ENCODE measurements at regions not wholly inside any gene's neighbourhood (a gene's known extent, or its start where the extent isn't known, plus 50 kb on each side); places are given as distances from the start of the nearest gene placed in this dataset.

DNA sequence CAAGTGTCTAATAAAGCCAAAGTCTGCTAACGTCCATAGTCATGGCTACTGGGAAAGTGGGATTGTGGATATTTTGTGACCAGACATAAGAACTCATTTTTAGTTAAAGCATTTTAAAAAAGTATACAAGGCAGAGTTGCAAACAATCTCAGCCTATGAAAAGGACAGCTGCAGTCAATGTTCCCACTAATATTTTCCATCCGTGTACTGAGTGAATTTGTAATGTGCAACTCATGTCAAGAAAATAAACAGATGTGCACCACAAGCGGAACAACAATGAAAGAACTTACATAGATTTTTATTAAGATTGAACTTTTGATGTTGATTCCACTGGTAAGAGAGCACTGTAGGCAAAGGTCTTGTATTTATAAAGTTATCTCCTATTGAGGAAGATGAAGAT lies 231.3 kb upstream of the SEMA6D start:
- CTCF ChIA-PET: no interaction called here
- Histone ChIP-seq H3K27me3 (replicated peaks in 2 of 5; ENCODE audit: control insufficient read depth in 4 of 5, insufficient read depth in 5 of 5, low read length in 4 of 5) (no peaks in the 10 kb centered on the region), H3K4me1 (ENCODE audit: control extremely low read depth in 1 of 4, control insufficient read depth in 4 of 4, insufficient read depth in 4 of 4, low read length in 3 of 4) (peaks cover 0 to 4% (median 0%) of the 10 kb centered on the region in 4 experiments), H3K4me3 (ENCODE audit: control insufficient read depth in 1 of 7, extremely low read depth in 1 of 7, insufficient read depth in 4 of 7, low read depth in 2 of 7, low read length in 6 of 7) (no peak overlapping the region), H3K9me3 (ENCODE audit: control extremely low read depth in 1 of 5, control insufficient read depth in 4 of 5, insufficient read depth in 2 of 5, low read depth in 1 of 5, low read length in 4 of 5) (no peaks in the 10 kb centered on the region), H3K36me3 (ENCODE audit: control insufficient read depth in 4 of 4, insufficient read depth in 4 of 4, low read length in 3 of 4) (no peaks in the 10 kb centered on the region), H3K27ac (ENCODE audit: insufficient read depth in 1 of 2, low read depth in 1 of 2, low read length in 2 of 2, poor library complexity in 1 of 2, severe bottlenecking in 2 of 2) (no peak overlapping the region)
- no CpG with 5 or more reads among the region's 3 CpGs for WGBS (ENCODE audit: insufficient coverage)
- POLR2A ChIA-PET: no interaction called here
- DNase-seq: no peak

GRCh38 chr15:47492195-47492594 lies 225.1 kb upstream of the SEMA6D start:
- no peak for DNase-seq
- Histone ChIP-seq H3K4me1 (ENCODE audit: control extremely low read depth in 1 of 4, control insufficient read depth in 4 of 4, insufficient read depth in 4 of 4, low read length in 3 of 4) (no peaks in the 10 kb centered on the region), H3K36me3 (ENCODE audit: control insufficient read depth in 4 of 4, insufficient read depth in 4 of 4, low read length in 3 of 4) (no peaks in the 10 kb centered on the region), H3K9me3 (ENCODE audit: control extremely low read depth in 1 of 5, control insufficient read depth in 4 of 5, insufficient read depth in 2 of 5, low read depth in 1 of 5, low read length in 4 of 5) (no peaks in the 10 kb centered on the region), H3K4me3 (ENCODE audit: control insufficient read depth in 1 of 7, extremely low read depth in 1 of 7, insufficient read depth in 4 of 7, low read depth in 2 of 7, low read length in 6 of 7) (no peak overlapping the region), H3K27me3 (replicated peaks in 2 of 5; ENCODE audit: control insufficient read depth in 4 of 5, insufficient read depth in 5 of 5, low read length in 4 of 5) (no peaks in the 10 kb centered on the region), H3K27ac (ENCODE audit: insufficient read depth in 1 of 2, low read depth in 1 of 2, low read length in 2 of 2, poor library complexity in 1 of 2, severe bottlenecking in 2 of 2) (no peak overlapping the region)
- POLR2A ChIA-PET: no interaction called here
- CTCF ChIA-PET: no interaction called here

DNA sequence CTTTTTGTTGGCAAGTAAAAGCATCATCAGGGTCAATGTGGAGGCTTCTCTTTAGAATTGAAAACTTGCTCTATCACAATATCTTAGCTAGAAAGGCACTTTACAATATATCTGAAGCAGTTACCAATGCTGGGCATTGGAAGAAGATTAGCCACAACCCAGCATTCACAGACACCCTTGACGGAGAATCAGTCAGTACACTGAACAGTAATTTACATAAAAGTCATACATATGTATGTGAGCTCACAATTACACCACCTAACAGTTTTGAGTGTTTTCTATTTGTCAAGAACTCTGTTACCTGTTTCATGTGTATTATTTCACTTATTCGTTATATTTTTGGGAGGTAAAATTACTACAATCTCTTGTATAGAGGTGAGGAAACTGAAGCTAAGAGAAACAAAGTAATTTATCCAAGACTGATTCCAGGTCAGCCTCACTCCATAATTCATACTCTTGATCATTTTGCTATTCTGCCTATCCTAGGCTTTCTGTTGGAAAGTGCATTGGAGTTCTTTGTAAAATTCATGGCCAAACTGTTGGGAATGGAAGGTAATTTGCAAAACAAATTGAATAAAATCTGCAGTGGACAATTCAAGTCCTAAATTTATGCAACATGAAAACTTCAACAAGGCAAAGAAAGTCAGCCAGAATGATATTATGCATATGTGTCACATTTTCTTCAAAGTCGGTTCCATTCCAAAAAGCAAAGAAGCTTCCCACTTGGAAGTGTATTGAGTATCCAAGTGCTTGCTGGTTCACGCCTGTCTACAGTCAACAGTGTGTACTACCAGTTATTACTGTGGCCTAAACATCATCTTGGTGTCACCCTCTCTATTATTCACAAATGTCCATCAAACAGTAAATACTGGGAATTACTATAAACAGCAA lies 223.7 kb upstream of the SEMA6D start:
- Histone ChIP-seq H3K36me3 (ENCODE audit: control insufficient read depth in 4 of 4, insufficient read depth in 4 of 4, low read length in 3 of 4) (no peaks in the 10 kb centered on the region), H3K4me1 (ENCODE audit: control extremely low read depth in 1 of 4, control insufficient read depth in 4 of 4, insufficient read depth in 4 of 4, low read length in 3 of 4) (no peaks in the 10 kb centered on the region), H3K9me3 (ENCODE audit: control extremely low read depth in 1 of 5, control insufficient read depth in 4 of 5, insufficient read depth in 2 of 5, low read depth in 1 of 5, low read length in 4 of 5) (no peaks in the 10 kb centered on the region), H3K27ac (ENCODE audit: insufficient read depth in 1 of 2, low read depth in 1 of 2, low read length in 2 of 2, poor library complexity in 1 of 2, severe bottlenecking in 2 of 2) (no peak overlapping the region), H3K27me3 (replicated peaks in 2 of 5; ENCODE audit: control insufficient read depth in 4 of 5, insufficient read depth in 5 of 5, low read length in 4 of 5) (no peaks in the 10 kb centered on the region), H3K4me3 (ENCODE audit: control insufficient read depth in 1 of 7, extremely low read depth in 1 of 7, insufficient read depth in 4 of 7, low read depth in 2 of 7, low read length in 6 of 7) (no peak overlapping the region)
- ChIA-PET CTCF (interaction anchor here (1.1 kb wide), 1 partner anchor 12 kb away, joined by 3 read pairs; no protein-coding TSS in a partner anchor), POLR2A (no interaction called here)
- WGBS (ENCODE audit: insufficient coverage): no CpG with 5 or more reads among the region's 4 CpGs
- DNase-seq: no peak

DNA sequence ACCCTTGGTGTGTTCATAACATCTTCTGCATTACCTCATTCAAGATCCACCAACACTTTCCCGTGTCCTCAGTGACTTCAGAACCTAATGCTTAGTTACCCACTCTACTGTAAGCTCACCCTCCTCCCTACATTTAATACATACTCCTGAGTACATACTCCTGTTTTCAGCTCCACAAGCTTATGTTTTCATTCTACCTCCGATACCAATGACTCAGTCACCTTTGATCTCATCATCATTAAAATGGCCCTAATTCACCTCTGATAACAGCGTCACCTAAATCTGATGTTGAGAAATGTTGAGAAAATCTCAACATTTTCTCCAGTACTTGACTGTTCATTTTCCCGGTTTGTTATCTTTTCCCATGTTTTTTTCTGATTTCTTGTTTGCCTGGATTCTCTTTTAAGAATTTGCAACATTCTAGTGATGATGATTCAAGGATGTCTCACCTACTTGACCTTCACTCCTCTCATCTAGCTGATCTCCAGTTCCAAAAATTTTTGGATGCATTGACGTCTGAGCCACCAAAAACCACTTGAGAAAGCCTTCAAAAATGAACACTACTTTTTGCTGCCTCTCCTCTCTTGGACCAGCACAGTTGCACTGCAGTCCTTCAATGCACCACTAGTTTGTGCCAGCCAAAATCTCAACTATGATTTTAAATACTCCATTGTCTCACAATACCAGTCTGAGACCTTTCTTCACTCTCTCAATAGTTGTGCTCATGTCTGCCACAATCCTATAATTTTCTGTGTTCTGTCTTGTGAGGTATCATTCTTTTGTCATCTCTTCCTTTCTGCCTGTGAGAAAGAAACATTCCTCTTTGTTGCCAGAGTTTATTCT lies 220.7 kb upstream of the SEMA6D start:
- ChIA-PET POLR2A (no interaction called here), CTCF (interaction anchor here (1.3 kb wide), 1 partner anchor 18 kb away, joined by 3 read pairs; no protein-coding TSS in a partner anchor)
- Histone ChIP-seq H3K27me3 (replicated peaks in 2 of 5; ENCODE audit: control insufficient read depth in 4 of 5, insufficient read depth in 5 of 5, low read length in 4 of 5) (no peaks in the 10 kb centered on the region), H3K4me1 (ENCODE audit: control extremely low read depth in 1 of 4, control insufficient read depth in 4 of 4, insufficient read depth in 4 of 4, low read length in 3 of 4) (no peaks in the 10 kb centered on the region), H3K4me3 (ENCODE audit: control insufficient read depth in 1 of 7, extremely low read depth in 1 of 7, insufficient read depth in 4 of 7, low read depth in 2 of 7, low read length in 6 of 7) (no peak overlapping the region), H3K27ac (ENCODE audit: insufficient read depth in 1 of 2, low read depth in 1 of 2, low read length in 2 of 2, poor library complexity in 1 of 2, severe bottlenecking in 2 of 2) (no peak overlapping the region), H3K36me3 (ENCODE audit: control insufficient read depth in 4 of 4, insufficient read depth in 4 of 4, low read length in 3 of 4) (no peaks in the 10 kb centered on the region), H3K9me3 (ENCODE audit: control extremely low read depth in 1 of 5, control insufficient read depth in 4 of 5, insufficient read depth in 2 of 5, low read depth in 1 of 5, low read length in 4 of 5) (no peaks in the 10 kb centered on the region)
- peak in 1 of 3 donors; percentile 7 for DNase-seq
- WGBS (ENCODE audit: insufficient coverage): 93% methylated on average over 4 of the region's 5 CpGs

DNA sequence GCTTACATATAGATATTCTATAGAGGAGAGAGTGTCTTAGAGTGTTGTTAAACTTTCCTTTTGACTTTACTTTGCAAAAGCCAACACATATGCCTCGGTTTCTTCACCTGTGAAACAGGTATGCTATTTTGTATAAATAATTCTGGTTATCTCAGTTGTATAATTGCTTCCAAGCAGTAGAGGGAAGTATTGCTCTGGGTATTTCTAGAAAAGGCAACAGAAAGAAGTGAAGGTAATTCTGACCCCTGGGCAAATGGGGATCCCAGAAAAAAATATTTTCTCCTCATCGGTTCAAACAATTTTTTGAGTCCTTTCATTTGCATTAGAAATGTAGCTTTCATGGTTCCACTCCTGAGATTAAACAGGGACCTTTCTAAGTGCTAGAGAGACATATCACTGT lies 216.5 kb upstream of the SEMA6D start:
- POLR2A ChIA-PET: no interaction called here
- no peak overlapping the region for H3K4me3 ChIP-seq (ENCODE audit: control insufficient read depth in 1 of 7, extremely low read depth in 1 of 7, insufficient read depth in 4 of 7, low read depth in 2 of 7, low read length in 6 of 7)
- WGBS (ENCODE audit: insufficient coverage): 69% methylated on average over 2 of the region's 2 CpGs
- no peaks in the 10 kb centered on the region for H3K36me3 ChIP-seq (ENCODE audit: control insufficient read depth in 4 of 4, insufficient read depth in 4 of 4, low read length in 3 of 4)
- H3K4me1 ChIP-seq (ENCODE audit: control extremely low read depth in 1 of 4, control insufficient read depth in 4 of 4, insufficient read depth in 4 of 4, low read length in 3 of 4): peaks cover 9 to 26% (median 20%) of the 10 kb centered on the region in 4 experiments
- no peak overlapping the region for H3K27ac ChIP-seq (ENCODE audit: insufficient read depth in 1 of 2, low read depth in 1 of 2, low read length in 2 of 2, poor library complexity in 1 of 2, severe bottlenecking in 2 of 2)
- CTCF ChIA-PET: interaction anchor here (1.1 to 1.5 kb wide), 4 partner anchors 475 to 490 kb away, joined by 3 to 4 read pairs (median 4); no protein-coding TSS in a partner anchor
- no peaks in the 10 kb centered on the region for H3K9me3 ChIP-seq (ENCODE audit: control extremely low read depth in 1 of 5, control insufficient read depth in 4 of 5, insufficient read depth in 2 of 5, low read depth in 1 of 5, low read length in 4 of 5)
- DNase-seq: peak in 1 of 3 donors; percentile 4
- H3K27me3 ChIP-seq (replicated peaks in 2 of 5; ENCODE audit: control insufficient read depth in 4 of 5, insufficient read depth in 5 of 5, low read length in 4 of 5): no peaks in the 10 kb centered on the region

GRCh38 chr15:47502041-47502440 lies 215.3 kb upstream of the SEMA6D start:
- Histone ChIP-seq H3K27me3 (replicated peaks in 2 of 5; ENCODE audit: control insufficient read depth in 4 of 5, insufficient read depth in 5 of 5, low read length in 4 of 5) (no peaks in the 10 kb centered on the region), H3K9me3 (ENCODE audit: control extremely low read depth in 1 of 5, control insufficient read depth in 4 of 5, insufficient read depth in 2 of 5, low read depth in 1 of 5, low read length in 4 of 5) (no peaks in the 10 kb centered on the region), H3K27ac (ENCODE audit: insufficient read depth in 1 of 2, low read depth in 1 of 2, low read length in 2 of 2, poor library complexity in 1 of 2, severe bottlenecking in 2 of 2) (no peak overlapping the region), H3K4me1 (ENCODE audit: control extremely low read depth in 1 of 4, control insufficient read depth in 4 of 4, insufficient read depth in 4 of 4, low read length in 3 of 4) (peaks cover 18 to 38% (median 32%) of the 10 kb centered on the region in 4 experiments), H3K36me3 (ENCODE audit: control insufficient read depth in 4 of 4, insufficient read depth in 4 of 4, low read length in 3 of 4) (no peaks in the 10 kb centered on the region), H3K4me3 (ENCODE audit: control insufficient read depth in 1 of 7, extremely low read depth in 1 of 7, insufficient read depth in 4 of 7, low read depth in 2 of 7, low read length in 6 of 7) (no peak overlapping the region)
- 100% methylated on average over 3 of the region's 6 CpGs for WGBS (ENCODE audit: insufficient coverage)
- ChIA-PET POLR2A (no interaction called here), CTCF (interaction anchor here (1.2 to 1.5 kb wide), 3 partner anchors 474 to 488 kb away, joined by 3 to 4 read pairs (median 3); no protein-coding TSS in a partner anchor)
- DNase-seq: no peak

GRCh38 chr15:47503876-47504275 lies 213.4 kb upstream of the SEMA6D start:
- no peak for DNase-seq
- POLR2A ChIA-PET: no interaction called here
- Histone ChIP-seq H3K9me3 (ENCODE audit: control extremely low read depth in 1 of 5, control insufficient read depth in 4 of 5, insufficient read depth in 2 of 5, low read depth in 1 of 5, low read length in 4 of 5) (no peaks in the 10 kb centered on the region), H3K4me3 (ENCODE audit: control insufficient read depth in 1 of 7, extremely low read depth in 1 of 7, insufficient read depth in 4 of 7, low read depth in 2 of 7, low read length in 6 of 7) (no peak overlapping the region), H3K4me1 (ENCODE audit: control extremely low read depth in 1 of 4, control insufficient read depth in 4 of 4, insufficient read depth in 4 of 4, low read length in 3 of 4) (peaks cover 18 to 38% (median 32%) of the 10 kb centered on the region in 4 experiments), H3K27ac (ENCODE audit: insufficient read depth in 1 of 2, low read depth in 1 of 2, low read length in 2 of 2, poor library complexity in 1 of 2, severe bottlenecking in 2 of 2) (no peak overlapping the region), H3K36me3 (ENCODE audit: control insufficient read depth in 4 of 4, insufficient read depth in 4 of 4, low read length in 3 of 4) (no peaks in the 10 kb centered on the region), H3K27me3 (replicated peaks in 2 of 5; ENCODE audit: control insufficient read depth in 4 of 5, insufficient read depth in 5 of 5, low read length in 4 of 5) (no peaks in the 10 kb centered on the region)
- CTCF ChIA-PET: interaction anchor here (0.6 to 1.3 kb wide), 2 partner anchors 484 to 485 kb away, joined by 3 to 6 read pairs; no protein-coding TSS in a partner anchor
- 95% methylated on average over 2 of the region's 2 CpGs for WGBS (ENCODE audit: insufficient coverage)

Measured in common myeloid progenitor, CD34-positive (primary cell).